ENCODE measurements at regions not wholly inside any gene's neighbourhood (a gene's known extent, or its start where the extent isn't known, plus 50 kb on each side); places are given as distances from the start of the nearest gene placed in this dataset.

DNA sequence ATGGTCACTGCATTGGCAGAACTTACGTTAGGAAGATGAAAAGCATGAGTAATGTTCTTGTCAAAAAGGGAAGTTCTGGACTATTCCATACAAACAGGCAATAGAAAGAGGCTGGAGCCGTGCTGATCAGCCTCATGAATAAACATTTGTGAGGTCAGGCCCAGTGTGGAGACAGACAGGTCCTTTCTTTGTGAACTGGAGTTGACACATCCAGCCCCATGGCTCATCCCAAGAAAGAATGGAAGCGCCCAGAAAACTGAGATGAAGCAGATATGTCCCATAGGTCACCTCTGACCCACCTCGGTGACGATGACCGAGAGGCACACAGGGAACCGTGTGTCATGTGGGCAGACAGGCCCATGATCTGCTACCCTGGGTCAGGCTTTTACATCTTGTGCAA, 276.0 kb upstream of the SGK1 start:
- Histone ChIP-seq H3K9ac (ENCODE audit: insufficient read depth in 1 of 2, low read depth in 2 of 2, low read length in 2 of 2) (no peak overlapping the region), H3K27ac (ENCODE audit: extremely low read depth, low read depth, low read length) (no peak overlapping the region), H3K9me3 (replicated peaks; ENCODE audit: control insufficient read depth, insufficient read depth, low read depth, low read length) (no peaks in the 10 kb centered on the region), H3K79me2 (ENCODE audit: control insufficient read depth, insufficient read depth, low read length) (no peaks in the 10 kb centered on the region), H3K4me2 (ENCODE audit: insufficient read depth, low read length) (no peak overlapping the region), H3K4me3 (no peak overlapping the region), H3K9me1 (ENCODE audit: control insufficient read depth, insufficient read depth, low read length) (no peaks in the 10 kb centered on the region), H2AFZ (ENCODE audit: low read depth, low read length) (peak overlapping the region; percentile 3; the same call in 1 of the 2 replicates), H3K36me3 (ENCODE audit: control insufficient read depth, insufficient read depth, low read length) (no peaks in the 10 kb centered on the region), H4K20me1 (replicated peaks; ENCODE audit: control insufficient read depth, insufficient read depth, low read length) (no peaks in the 10 kb centered on the region), H3K27me3 (ENCODE audit: control insufficient read depth in 2 of 2, insufficient read depth in 2 of 2, low read length in 2 of 2) (no peaks in the 10 kb centered on the region), H3K4me1 (replicated peaks in 1 of 2; ENCODE audit: control insufficient read depth in 2 of 2, insufficient read depth in 2 of 2, low read length in 2 of 2) (peaks cover 0 to 2% of the 10 kb centered on the region in 2 experiments; a peak in 1 of 5 replicates)
- POLR2A ChIA-PET, result interaction anchor here (0.5 kb wide), 1 partner anchor 56 kb away, joined by 3 read pairs; no protein-coding TSS in a partner anchor
- in situ Hi-C loops (cut with MboI) (no loop called here), intact Hi-C loops (cut with micrococcal nuclease) (no loop called here)
- FAIRE-seq (no peak), ATAC-seq (no peak; the same call in 2 of the 3 replicates), DNase-seq (ENCODE audit: extremely low read depth in 1 of 4, low spot score in 3 of 4) (no peak)
- CTCF ChIA-PET (ENCODE audit: low intra/inter-chr PET ratio), result no interaction called here
- 16% methylated on average over 7 of the region's 7 CpGs for WGBS (ENCODE audit: insufficient coverage, low coverage, missing lambda C conversion rate)
- no TSS peak for BruUV-seq (replicated peaks)
- TF ChIP-seq, protein P1, sequence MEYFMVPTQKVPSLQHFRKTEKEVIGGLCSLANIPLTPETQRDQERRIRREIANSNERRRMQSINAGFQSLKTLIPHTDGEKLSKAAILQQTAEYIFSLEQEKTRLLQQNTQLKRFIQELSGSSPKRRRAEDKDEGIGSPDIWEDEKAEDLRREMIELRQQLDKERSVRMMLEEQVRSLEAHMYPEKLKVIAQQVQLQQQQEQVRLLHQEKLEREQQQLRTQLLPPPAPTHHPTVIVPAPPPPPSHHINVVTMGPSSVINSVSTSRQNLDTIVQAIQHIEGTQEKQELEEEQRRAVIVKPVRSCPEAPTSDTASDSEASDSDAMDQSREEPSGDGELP (CRISPR knock-in tag; IDR thresholded peaks at IDR 0.05; ENCODE audit: borderline replicate concordance), result no peak
- TF ChIP-seq POLR2H (tag; IDR thresholded peaks at IDR 0.05; ENCODE audit: low read depth) (no peak), ZNF282 (CRISPR knock-in tag; IDR thresholded peaks at IDR 0.05) (no peak), PBX2 (CRISPR knock-in tag; IDR thresholded peaks at IDR 0.05; ENCODE audit: low read depth) (no peak), PBX2 (tag; conservative IDR thresholded peaks at IDR 0.05; ENCODE audit: low read depth) (0 out of 2 replicates have a peak, but pooled peaks have one; percentile 4), CBX2 (IDR thresholded peaks at IDR 0.05; ENCODE audit: insufficient read depth, low read length, poor library complexity, severe bottlenecking) (no peak), LEF1 (IDR thresholded peaks at IDR 0.05) (no peak), ZNF644 (tag; IDR thresholded peaks at IDR 0.05; ENCODE audit: low read depth) (no peak), MXD1 (CRISPR knock-in tag; IDR thresholded peaks at IDR 0.05; ENCODE audit: borderline replicate concordance, poor library complexity, severe bottlenecking) (no peak), ATF7 (IDR thresholded peaks at IDR 0.05) (no peak), POLR3A (IDR thresholded peaks at IDR 0.05; ENCODE audit: borderline replicate concordance, extremely low read depth, insufficient read depth, insufficient read length) (no peak)
- TF ChIP-seq, protein P2, sequence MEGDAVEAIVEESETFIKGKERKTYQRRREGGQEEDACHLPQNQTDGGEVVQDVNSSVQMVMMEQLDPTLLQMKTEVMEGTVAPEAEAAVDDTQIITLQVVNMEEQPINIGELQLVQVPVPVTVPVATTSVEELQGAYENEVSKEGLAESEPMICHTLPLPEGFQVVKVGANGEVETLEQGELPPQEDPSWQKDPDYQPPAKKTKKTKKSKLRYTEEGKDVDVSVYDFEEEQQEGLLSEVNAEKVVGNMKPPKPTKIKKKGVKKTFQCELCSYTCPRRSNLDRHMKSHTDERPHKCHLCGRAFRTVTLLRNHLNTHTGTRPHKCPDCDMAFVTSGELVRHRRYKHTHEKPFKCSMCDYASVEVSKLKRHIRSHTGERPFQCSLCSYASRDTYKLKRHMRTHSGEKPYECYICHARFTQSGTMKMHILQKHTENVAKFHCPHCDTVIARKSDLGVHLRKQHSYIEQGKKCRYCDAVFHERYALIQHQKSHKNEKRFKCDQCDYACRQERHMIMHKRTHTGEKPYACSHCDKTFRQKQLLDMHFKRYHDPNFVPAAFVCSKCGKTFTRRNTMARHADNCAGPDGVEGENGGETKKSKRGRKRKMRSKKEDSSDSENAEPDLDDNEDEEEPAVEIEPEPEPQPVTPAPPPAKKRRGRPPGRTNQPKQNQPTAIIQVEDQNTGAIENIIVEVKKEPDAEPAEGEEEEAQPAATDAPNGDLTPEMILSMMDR (IDR thresholded peaks at IDR 0.05 in 2 of 3, conservative IDR thresholded peaks at IDR 0.05 in 1 of 3; ENCODE audit: insufficient read depth in 2 of 3, low read depth in 1 of 3, low read length in 3 of 3), result no peak
